ENCODE measurements at regions not wholly inside any gene's neighbourhood (a gene's known extent, or its start where the extent isn't known, plus 50 kb on each side); places are given as distances from the start of the nearest gene placed in this dataset.

GRCh38 chr5:87076931-87077330 is 190.8 kb upstream of the RASA1 start:
- H3K4me3 ChIP-seq (ENCODE audit: low read depth, low read length) = no peak overlapping the region
- H3K27ac ChIP-seq = no peak overlapping the region
- H3K9me3 ChIP-seq (ENCODE audit: severe bottlenecking) = no peaks in the 10 kb centered on the region
- no peaks in the 10 kb centered on the region for H3K27me3 ChIP-seq (ENCODE audit: insufficient read depth, low read depth, severe bottlenecking)
- H3K36me3 ChIP-seq = no peaks in the 10 kb centered on the region
- no peak for DNase-seq
- TF ChIP-seq, protein P1, sequence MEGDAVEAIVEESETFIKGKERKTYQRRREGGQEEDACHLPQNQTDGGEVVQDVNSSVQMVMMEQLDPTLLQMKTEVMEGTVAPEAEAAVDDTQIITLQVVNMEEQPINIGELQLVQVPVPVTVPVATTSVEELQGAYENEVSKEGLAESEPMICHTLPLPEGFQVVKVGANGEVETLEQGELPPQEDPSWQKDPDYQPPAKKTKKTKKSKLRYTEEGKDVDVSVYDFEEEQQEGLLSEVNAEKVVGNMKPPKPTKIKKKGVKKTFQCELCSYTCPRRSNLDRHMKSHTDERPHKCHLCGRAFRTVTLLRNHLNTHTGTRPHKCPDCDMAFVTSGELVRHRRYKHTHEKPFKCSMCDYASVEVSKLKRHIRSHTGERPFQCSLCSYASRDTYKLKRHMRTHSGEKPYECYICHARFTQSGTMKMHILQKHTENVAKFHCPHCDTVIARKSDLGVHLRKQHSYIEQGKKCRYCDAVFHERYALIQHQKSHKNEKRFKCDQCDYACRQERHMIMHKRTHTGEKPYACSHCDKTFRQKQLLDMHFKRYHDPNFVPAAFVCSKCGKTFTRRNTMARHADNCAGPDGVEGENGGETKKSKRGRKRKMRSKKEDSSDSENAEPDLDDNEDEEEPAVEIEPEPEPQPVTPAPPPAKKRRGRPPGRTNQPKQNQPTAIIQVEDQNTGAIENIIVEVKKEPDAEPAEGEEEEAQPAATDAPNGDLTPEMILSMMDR (IDR thresholded peaks at IDR 0.05; ENCODE audit: low read depth, low read length) = no peak

GRCh38 chr5:87079219-87079618 is 188.5 kb upstream of the RASA1 start:
- Histone ChIP-seq H3K27ac (no peak overlapping the region), H3K36me3 (no peaks in the 10 kb centered on the region), H3K9me3 (ENCODE audit: severe bottlenecking) (peaks cover under 1% of the 10 kb centered on the region), H3K4me3 (ENCODE audit: low read depth, low read length) (no peak overlapping the region), H3K27me3 (ENCODE audit: insufficient read depth, low read depth, severe bottlenecking) (no peaks in the 10 kb centered on the region)
- TF ChIP-seq, protein P1 (IDR thresholded peaks at IDR 0.05; ENCODE audit: low read depth, low read length) = no peak
- no peak for DNase-seq

GRCh38 chr5:87081016-87081415 is 186.7 kb upstream of the RASA1 start:
- TF ChIP-seq, protein P1 (IDR thresholded peaks at IDR 0.05; ENCODE audit: low read depth, low read length) = no peak
- Histone ChIP-seq H3K27ac (no peak overlapping the region), H3K9me3 (ENCODE audit: severe bottlenecking) (peaks cover 3% of the 10 kb centered on the region), H3K36me3 (no peaks in the 10 kb centered on the region), H3K4me3 (ENCODE audit: low read depth, low read length) (no peak overlapping the region), H3K27me3 (ENCODE audit: insufficient read depth, low read depth, severe bottlenecking) (no peaks in the 10 kb centered on the region)
- no peak for DNase-seq

DNA sequence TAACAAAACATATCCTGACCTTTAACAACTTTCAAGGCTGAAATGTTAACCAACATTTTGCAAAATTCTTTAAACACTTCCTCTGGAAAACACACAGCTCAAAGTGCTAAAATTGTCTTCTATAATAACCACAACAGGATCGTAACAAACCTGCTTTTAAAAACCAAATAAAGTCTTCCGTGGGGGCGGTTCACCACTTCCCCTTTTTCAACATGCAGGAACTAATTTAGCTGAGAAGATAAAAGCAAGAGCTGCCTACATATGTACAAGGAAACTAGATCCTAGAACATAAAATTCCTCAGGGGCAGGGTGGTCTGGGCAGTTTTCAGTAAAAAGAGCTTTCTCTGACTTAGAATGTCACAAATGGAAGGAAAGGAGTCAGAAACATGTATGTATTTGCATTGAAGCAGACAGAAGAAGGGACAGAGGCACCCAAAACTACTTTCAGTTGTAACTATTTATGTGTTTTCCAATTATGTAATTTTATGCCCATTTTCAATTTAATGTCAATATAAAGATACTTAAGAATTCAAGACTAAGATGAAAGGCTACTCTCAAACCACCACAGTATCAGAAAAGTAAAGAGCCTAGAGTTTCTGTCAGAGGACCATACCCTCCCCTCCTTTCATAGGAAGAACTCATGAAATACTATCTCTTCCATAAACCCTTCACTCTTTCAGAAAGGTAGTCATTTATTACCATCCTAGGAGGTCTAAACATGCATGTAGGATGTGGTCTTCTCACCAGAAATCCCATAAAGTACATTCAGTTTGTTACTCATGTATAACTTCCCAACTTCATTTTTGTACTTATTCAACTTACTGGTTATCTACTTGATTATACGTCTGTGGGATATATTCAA is 185.9 kb upstream of the RASA1 start:
- H3K36me3 ChIP-seq = no peaks in the 10 kb centered on the region
- no peak overlapping the region for H3K4me3 ChIP-seq (ENCODE audit: low read depth, low read length)
- peaks cover 3% of the 10 kb centered on the region for H3K9me3 ChIP-seq (ENCODE audit: severe bottlenecking)
- TF ChIP-seq, protein P1 (IDR thresholded peaks at IDR 0.05; ENCODE audit: low read depth, low read length) = no peak
- no peak overlapping the region for H3K27ac ChIP-seq
- H3K27me3 ChIP-seq (ENCODE audit: insufficient read depth, low read depth, severe bottlenecking) = no peaks in the 10 kb centered on the region
- no peak for DNase-seq

GRCh38 chr5:87094347-87094746 is 173.3 kb upstream of the RASA1 start:
- TF ChIP-seq, protein P1 (IDR thresholded peaks at IDR 0.05; ENCODE audit: low read depth, low read length) = no peak
- no peak overlapping the region for H3K4me3 ChIP-seq (ENCODE audit: low read depth, low read length)
- DNase-seq = no peak

More at GRCh38 chr5:87094347-87094746, 173.3 kb upstream of the RASA1 start:
- Histone ChIP-seq H3K36me3 (no peaks in the 10 kb centered on the region), H3K9me3 (ENCODE audit: severe bottlenecking) (peaks cover 9% of the 10 kb centered on the region), H3K27me3 (ENCODE audit: insufficient read depth, low read depth, severe bottlenecking) (no peaks in the 10 kb centered on the region), H3K27ac (no peak overlapping the region)

Measured in WERI-Rb-1 (cell line).